ENCODE measurements at regions not wholly inside any gene's neighbourhood (a gene's known extent, or its start where the extent isn't known, plus 50 kb on each side); places are given as distances from the start of the nearest gene placed in this dataset.

DNA sequence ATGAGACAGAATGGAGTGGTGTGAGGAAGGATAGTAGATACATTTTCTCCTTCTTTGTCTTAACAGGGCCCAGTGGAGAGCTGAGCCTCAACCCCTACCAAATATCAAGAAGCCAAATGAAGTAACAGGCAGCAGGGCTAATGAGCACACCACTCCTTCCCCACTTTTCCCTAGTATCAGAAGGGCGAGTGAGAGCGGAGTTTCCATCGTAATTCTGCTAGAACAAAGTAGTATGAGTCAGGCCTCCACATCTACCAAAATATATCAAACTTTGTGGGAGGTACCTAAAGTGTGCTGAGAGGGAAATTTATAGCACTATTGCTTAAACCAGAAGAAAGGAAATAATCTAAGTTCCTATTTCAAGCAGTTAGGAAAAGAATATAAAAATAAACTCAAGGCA, 769.0 kb upstream of the RGMB start:
- no peaks in the 10 kb centered on the region for H3K4me1 ChIP-seq (ENCODE audit: control insufficient read depth, insufficient read depth, low read length)
- ChIA-PET CTCF (no interaction called here), POLR2A (no interaction called here)
- H3K4me3 ChIP-seq (ENCODE audit: low read depth in 2 of 2, low read length in 2 of 2), result no peak overlapping the region
- in situ Hi-C loops (cut with HindIII; ENCODE audit: low pct_unique_long_range_greater_than_20kb, low sequenced_read_pairs) (no loop called here), intact Hi-C loops (cut with micrococcal nuclease; ENCODE audit: unreplicated experiment) (no loop called here)
- BruUV-seq (replicated peaks), result no TSS peak
- H3K9me3 ChIP-seq (ENCODE audit: control insufficient read depth, insufficient read depth, low read depth, low read length), result peaks cover 3% of the 10 kb centered on the region; the same call in 1 of the 2 replicates
- H3K27me3 ChIP-seq (ENCODE audit: control insufficient read depth, insufficient read depth, low read length), result no peaks in the 10 kb centered on the region
- TF ChIP-seq TCF7L2 (IDR thresholded peaks at IDR 0.05; ENCODE audit: low read depth, low read length) (no peak), SIN3A (IDR thresholded peaks at IDR 0.05; ENCODE audit: borderline replicate concordance, insufficient read depth, low read depth, low read length) (no peak), POLR2AphosphoS5 (IDR thresholded peaks at IDR 0.05; ENCODE audit: low read depth, low read length) (no peak)
- TF ChIP-seq, protein P1, sequence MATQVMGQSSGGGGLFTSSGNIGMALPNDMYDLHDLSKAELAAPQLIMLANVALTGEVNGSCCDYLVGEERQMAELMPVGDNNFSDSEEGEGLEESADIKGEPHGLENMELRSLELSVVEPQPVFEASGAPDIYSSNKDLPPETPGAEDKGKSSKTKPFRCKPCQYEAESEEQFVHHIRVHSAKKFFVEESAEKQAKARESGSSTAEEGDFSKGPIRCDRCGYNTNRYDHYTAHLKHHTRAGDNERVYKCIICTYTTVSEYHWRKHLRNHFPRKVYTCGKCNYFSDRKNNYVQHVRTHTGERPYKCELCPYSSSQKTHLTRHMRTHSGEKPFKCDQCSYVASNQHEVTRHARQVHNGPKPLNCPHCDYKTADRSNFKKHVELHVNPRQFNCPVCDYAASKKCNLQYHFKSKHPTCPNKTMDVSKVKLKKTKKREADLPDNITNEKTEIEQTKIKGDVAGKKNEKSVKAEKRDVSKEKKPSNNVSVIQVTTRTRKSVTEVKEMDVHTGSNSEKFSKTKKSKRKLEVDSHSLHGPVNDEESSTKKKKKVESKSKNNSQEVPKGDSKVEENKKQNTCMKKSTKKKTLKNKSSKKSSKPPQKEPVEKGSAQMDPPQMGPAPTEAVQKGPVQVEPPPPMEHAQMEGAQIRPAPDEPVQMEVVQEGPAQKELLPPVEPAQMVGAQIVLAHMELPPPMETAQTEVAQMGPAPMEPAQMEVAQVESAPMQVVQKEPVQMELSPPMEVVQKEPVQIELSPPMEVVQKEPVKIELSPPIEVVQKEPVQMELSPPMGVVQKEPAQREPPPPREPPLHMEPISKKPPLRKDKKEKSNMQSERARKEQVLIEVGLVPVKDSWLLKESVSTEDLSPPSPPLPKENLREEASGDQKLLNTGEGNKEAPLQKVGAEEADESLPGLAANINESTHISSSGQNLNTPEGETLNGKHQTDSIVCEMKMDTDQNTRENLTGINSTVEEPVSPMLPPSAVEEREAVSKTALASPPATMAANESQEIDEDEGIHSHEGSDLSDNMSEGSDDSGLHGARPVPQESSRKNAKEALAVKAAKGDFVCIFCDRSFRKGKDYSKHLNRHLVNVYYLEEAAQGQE (IDR thresholded peaks at IDR 0.05; ENCODE audit: insufficient read depth in 1 of 2, low read depth in 2 of 2, low read length in 1 of 2), result no peak
- TF ChIP-seq, protein P2, sequence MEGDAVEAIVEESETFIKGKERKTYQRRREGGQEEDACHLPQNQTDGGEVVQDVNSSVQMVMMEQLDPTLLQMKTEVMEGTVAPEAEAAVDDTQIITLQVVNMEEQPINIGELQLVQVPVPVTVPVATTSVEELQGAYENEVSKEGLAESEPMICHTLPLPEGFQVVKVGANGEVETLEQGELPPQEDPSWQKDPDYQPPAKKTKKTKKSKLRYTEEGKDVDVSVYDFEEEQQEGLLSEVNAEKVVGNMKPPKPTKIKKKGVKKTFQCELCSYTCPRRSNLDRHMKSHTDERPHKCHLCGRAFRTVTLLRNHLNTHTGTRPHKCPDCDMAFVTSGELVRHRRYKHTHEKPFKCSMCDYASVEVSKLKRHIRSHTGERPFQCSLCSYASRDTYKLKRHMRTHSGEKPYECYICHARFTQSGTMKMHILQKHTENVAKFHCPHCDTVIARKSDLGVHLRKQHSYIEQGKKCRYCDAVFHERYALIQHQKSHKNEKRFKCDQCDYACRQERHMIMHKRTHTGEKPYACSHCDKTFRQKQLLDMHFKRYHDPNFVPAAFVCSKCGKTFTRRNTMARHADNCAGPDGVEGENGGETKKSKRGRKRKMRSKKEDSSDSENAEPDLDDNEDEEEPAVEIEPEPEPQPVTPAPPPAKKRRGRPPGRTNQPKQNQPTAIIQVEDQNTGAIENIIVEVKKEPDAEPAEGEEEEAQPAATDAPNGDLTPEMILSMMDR (IDR thresholded peaks at IDR 0.05), result no peak
- DNase-seq (ENCODE audit: low read depth, low spot score) (no peak), ATAC-seq (no peak)
- H3K27ac ChIP-seq (ENCODE audit: low read length), result no peak overlapping the region
- no peaks in the 10 kb centered on the region for H3K36me3 ChIP-seq (ENCODE audit: control insufficient read depth, insufficient read depth, low read length)

DNA sequence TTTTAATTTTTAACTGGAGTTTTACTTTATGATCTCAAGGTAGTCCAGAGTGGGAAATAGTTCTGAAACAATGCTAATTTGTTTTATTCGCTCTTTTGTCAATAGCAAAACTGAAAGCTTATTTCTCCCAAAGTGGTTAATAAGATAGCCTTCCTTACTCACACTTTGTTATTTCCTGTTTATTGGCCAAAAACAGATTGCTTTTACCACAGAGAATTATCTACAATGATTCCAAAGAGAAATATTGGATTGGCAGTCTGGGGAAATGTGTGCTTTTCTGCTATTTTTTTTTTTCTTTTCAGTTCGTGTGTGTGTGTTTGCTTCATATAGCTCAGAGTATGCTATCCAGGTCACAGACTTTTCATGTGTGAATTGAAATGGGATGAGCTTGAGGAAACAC, 756.7 kb upstream of the RGMB start:
- Histone ChIP-seq H3K36me3 (ENCODE audit: control insufficient read depth, insufficient read depth, low read length) (no peaks in the 10 kb centered on the region), H3K9me3 (ENCODE audit: control insufficient read depth, insufficient read depth, low read depth, low read length) (no peaks in the 10 kb centered on the region), H3K4me1 (ENCODE audit: control insufficient read depth, insufficient read depth, low read length) (no peaks in the 10 kb centered on the region), H3K27me3 (ENCODE audit: control insufficient read depth, insufficient read depth, low read length) (no peaks in the 10 kb centered on the region), H3K27ac (ENCODE audit: low read length) (no peak overlapping the region), H3K4me3 (ENCODE audit: low read depth in 2 of 2, low read length in 2 of 2) (no peak overlapping the region)
- ATAC-seq (no peak), DNase-seq (ENCODE audit: low read depth, low spot score) (no peak)
- BruUV-seq (replicated peaks), result no TSS peak
- intact Hi-C loops (cut with micrococcal nuclease; ENCODE audit: unreplicated experiment), result no loop called here
- in situ Hi-C loops (cut with HindIII; ENCODE audit: low pct_unique_long_range_greater_than_20kb, low sequenced_read_pairs), result no loop called here
- no peak for TF ChIP-seq POLR2AphosphoS5 (IDR thresholded peaks at IDR 0.05; ENCODE audit: low read depth, low read length)
- TF ChIP-seq, protein P2 (IDR thresholded peaks at IDR 0.05), result no peak
- TF ChIP-seq, protein P1 (IDR thresholded peaks at IDR 0.05; ENCODE audit: insufficient read depth in 1 of 2, low read depth in 2 of 2, low read length in 1 of 2), result no peak
- ChIA-PET CTCF (no interaction called here), POLR2A (no interaction called here)
